Esophagus muscularis mucosa (tissue), 4 donors: ENCODE measurements at regions not wholly inside any gene's neighbourhood (a gene's known extent, or its start where the extent isn't known, plus 50 kb on each side); places are given as distances from the start of the nearest gene placed in this dataset.

Source experiments
- DNase-seq: peaks from one replicate; pipeline ENCODE4 v3.0.0-alpha.2; 2017; ENCODE audit errors: extremely low spot score
- H3K27ac ChIP-seq, 4 donors: fragments of 200-600 bp; sonication (generic); replicated peaks in 1 of 4; 1 replicate in 3 of 4; 2 replicates in 1 of 4; pipeline ENCODE4 v1.5.1; 2016 to 2019; ENCODE audit warnings: mild to moderate bottlenecking in 1 of 4
- H3K27me3 ChIP-seq, 4 donors: fragments of 200-600 bp; sonication (generic); one replicate each; pipeline versions ENCODE4 v1.5.1 to v1.6.0; 2016 to 2019
- H3K36me3 ChIP-seq, 4 donors: fragments of 200-600 bp; sonication (generic); one replicate each; pipeline ENCODE4 v1.5.1; 2016 to 2019
- H3K4me1 ChIP-seq, 4 donors: fragments of 200-600 bp; sonication (generic); one replicate each; pipeline ENCODE4 v1.5.1; 2016 to 2019
- H3K4me3 ChIP-seq, 4 donors: fragments of 200-600 bp; sonication (generic); 1 replicate in 2 of 4; 2 replicates in 2 of 4; pipeline ENCODE4 v1.5.1; 2016 to 2019; ENCODE audit warnings: mild to moderate bottlenecking in 4 of 4, moderate library complexity in 1 of 4
- H3K9me3 ChIP-seq, 4 donors: fragments of 200-600 bp; sonication (generic); 1 replicate in 3 of 4; 2 replicates in 1 of 4; pipeline ENCODE4 v1.5.1; 2016 to 2019
- EP300 ChIP-seq: sonication (generic); formaldehyde crosslinking; IDR thresholded peaks from one replicate; pipeline ENCODE4 v1.6.1; 2017; ENCODE audit warnings: antibody characterized with exemption
- POLR2A ChIP-seq: fragments of 450-650 bp; IDR thresholded peaks from one replicate; pipeline ENCODE4 v1.6.1; 2017; ENCODE audit warnings: antibody characterized with exemption, moderate library complexity, mild to moderate bottlenecking, low read depth
- POLR2AphosphoS5 ChIP-seq, 2 donors: sonication (generic); formaldehyde crosslinking; IDR thresholded peaks; one replicate each; pipeline ENCODE4 v1.6.1; 2017; ENCODE audit warnings: antibody characterized with exemption in 2 of 2
- WGBS: methylation state at CpG from one replicate; pipeline ENCODE4 v1.1.5; 2018; 5-methylcytosine and 5-hydroxymethylcytosine counted together
- intact Hi-C: fragments of 100-400 bp; cut with DNase I; formaldehyde crosslinking; loops from one replicate; pipeline ENCODE4 v1.15.1; 2023
- TF ChIP-seq, protein P1 (sequence below), 3 experiments: fragments of 200-600 bp in 2 of 3; fragments of 450-650 bp in 1 of 3; sonication (generic) in 2 of 3; IDR thresholded peaks; one replicate each; pipeline ENCODE4 v1.5.1; 2017 to 2019; ENCODE audit warnings: antibody characterized with exemption in 3 of 3, mild to moderate bottlenecking in 2 of 3, moderate library complexity in 1 of 3

DNA sequence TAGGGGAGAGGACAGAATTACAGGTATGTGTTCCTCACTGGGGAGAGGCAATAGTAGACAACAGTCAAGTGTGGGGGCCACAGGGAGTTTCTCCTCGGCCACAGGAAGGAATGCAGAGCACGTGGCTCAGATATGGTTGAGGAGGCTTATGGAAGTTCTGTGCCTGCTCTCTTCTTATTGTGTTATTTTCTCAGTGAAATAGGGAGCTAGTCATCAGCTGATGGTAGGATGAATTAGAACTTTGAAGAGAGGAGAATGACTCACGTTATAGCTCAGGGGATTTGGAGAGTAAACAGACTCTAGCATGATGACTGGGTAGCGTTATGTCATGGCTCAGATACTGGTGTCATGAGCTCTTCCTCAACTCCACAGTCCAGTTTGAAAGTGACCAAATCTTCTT is 308.3 kb upstream of the IGFBP3 start:
- H3K9me3 ChIP-seq: no peaks in the 10 kb centered on the region

GRCh38 chr7:46226860-46227259 is 305.8 kb upstream of the IGFBP3 start:
- H3K4me3 ChIP-seq: no peak overlapping the region
- no peak overlapping the region for H3K27ac ChIP-seq
- no peak for TF ChIP-seq POLR2AphosphoS5 (IDR thresholded peaks at IDR 0.05)
- no peak for TF ChIP-seq POLR2A
- TF ChIP-seq, protein P1, sequence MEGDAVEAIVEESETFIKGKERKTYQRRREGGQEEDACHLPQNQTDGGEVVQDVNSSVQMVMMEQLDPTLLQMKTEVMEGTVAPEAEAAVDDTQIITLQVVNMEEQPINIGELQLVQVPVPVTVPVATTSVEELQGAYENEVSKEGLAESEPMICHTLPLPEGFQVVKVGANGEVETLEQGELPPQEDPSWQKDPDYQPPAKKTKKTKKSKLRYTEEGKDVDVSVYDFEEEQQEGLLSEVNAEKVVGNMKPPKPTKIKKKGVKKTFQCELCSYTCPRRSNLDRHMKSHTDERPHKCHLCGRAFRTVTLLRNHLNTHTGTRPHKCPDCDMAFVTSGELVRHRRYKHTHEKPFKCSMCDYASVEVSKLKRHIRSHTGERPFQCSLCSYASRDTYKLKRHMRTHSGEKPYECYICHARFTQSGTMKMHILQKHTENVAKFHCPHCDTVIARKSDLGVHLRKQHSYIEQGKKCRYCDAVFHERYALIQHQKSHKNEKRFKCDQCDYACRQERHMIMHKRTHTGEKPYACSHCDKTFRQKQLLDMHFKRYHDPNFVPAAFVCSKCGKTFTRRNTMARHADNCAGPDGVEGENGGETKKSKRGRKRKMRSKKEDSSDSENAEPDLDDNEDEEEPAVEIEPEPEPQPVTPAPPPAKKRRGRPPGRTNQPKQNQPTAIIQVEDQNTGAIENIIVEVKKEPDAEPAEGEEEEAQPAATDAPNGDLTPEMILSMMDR (IDR thresholded peaks at IDR 0.05): no peak
- TF ChIP-seq EP300: no peak
- H3K36me3 ChIP-seq: no peaks in the 10 kb centered on the region
- no peaks in the 10 kb centered on the region for H3K9me3 ChIP-seq
- H3K27me3 ChIP-seq: no peaks in the 10 kb centered on the region
- peaks cover 0 to 6% (median 0%) of the 10 kb centered on the region in 4 donors for H3K4me1 ChIP-seq
- no peak for DNase-seq
- WGBS: 73% methylated on average over 3 of the region's 3 CpGs
- intact Hi-C loops: no loop called here

More for the DNA sequence above, 308.3 kb upstream of the IGFBP3 start:
- WGBS: 71% methylated on average over 4 of the region's 4 CpGs
- Histone ChIP-seq H3K36me3 (no peaks in the 10 kb centered on the region), H3K27me3 (no peaks in the 10 kb centered on the region), H3K4me1 (peaks cover 0 to 4% (median 0%) of the 10 kb centered on the region in 4 donors), H3K27ac (no peak overlapping the region), H3K4me3 (no peak overlapping the region)
- peak; percentile 74 for DNase-seq
- TF ChIP-seq POLR2A (no peak), EP300 (no peak), POLR2AphosphoS5 (IDR thresholded peaks at IDR 0.05) (no peak)
- TF ChIP-seq, protein P1 (IDR thresholded peaks at IDR 0.05): no peak
- intact Hi-C loops: no loop called here

DNA sequence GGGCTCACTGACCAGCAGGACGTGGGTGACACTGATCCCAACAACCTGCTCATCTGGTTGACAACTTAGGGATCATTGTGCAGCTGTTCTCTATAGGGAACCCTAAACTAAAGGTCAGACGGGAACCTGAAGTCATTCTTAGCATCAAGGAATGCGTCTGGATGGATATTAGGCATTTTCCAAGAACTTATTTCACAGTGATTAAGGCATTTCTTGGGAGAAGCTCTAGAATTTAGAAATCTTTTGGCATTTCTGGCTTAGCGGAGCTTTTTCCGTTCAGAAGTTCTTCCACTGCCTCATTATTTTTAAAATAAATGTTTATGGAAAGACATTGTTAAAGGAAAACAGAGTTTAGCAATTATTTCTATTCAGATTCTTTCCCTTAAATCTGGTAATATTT is 303.3 kb upstream of the IGFBP3 start:
- Histone ChIP-seq H3K4me3 (no peak overlapping the region), H3K27ac (no peak overlapping the region), H3K9me3 (no peaks in the 10 kb centered on the region), H3K27me3 (no peaks in the 10 kb centered on the region), H3K36me3 (no peaks in the 10 kb centered on the region), H3K4me1 (peaks cover 0 to 6% (median 0%) of the 10 kb centered on the region in 4 donors)
- WGBS: 46% methylated on average over 5 of the region's 5 CpGs
- no peak for TF ChIP-seq POLR2A
- TF ChIP-seq, protein P1 (IDR thresholded peaks at IDR 0.05): no peak
- no peak for TF ChIP-seq POLR2AphosphoS5 (IDR thresholded peaks at IDR 0.05)
- TF ChIP-seq EP300: no peak
- DNase-seq: peak; percentile 57
- intact Hi-C loops: no loop called here

GRCh38 chr7:46220066-46220630 is 299.1 kb upstream of the IGFBP3 start:
- H3K27ac ChIP-seq: no peak overlapping the region
- TF ChIP-seq, protein P1 (IDR thresholded peaks at IDR 0.05): no peak
- TF ChIP-seq EP300 (no peak), POLR2A (no peak), POLR2AphosphoS5 (IDR thresholded peaks at IDR 0.05) (no peak)
- H3K9me3 ChIP-seq: no peaks in the 10 kb centered on the region
- no peaks in the 10 kb centered on the region for H3K36me3 ChIP-seq
- no peak for DNase-seq
- H3K4me1 ChIP-seq: peaks cover 0 to 11% (median 3%) of the 10 kb centered on the region in 4 donors
- WGBS: 78% methylated on average over 7 of the region's 7 CpGs
- intact Hi-C loops: no loop called here
- H3K27me3 ChIP-seq: no peaks in the 10 kb centered on the region
- H3K4me3 ChIP-seq: no peak overlapping the region
